IPS-NIHi7 (cell line): ENCODE measurements at regions not wholly inside any gene's neighbourhood (a gene's known extent, or its start where the extent isn't known, plus 50 kb on each side); places are given as distances from the start of the nearest gene placed in this dataset.

Source experiments
- DNase-seq: peaks from one replicate; pipeline ENCODE4 v3.0.0; 2012; ENCODE audit warnings: mixed read lengths; ENCODE audit errors: extremely low spot score

- no peak for DNase-seq
Measured at GRCh38 chr9:100959226-100959625, 69.3 kb upstream of the PLPPR1 start.
